Spleen (tissue), 11 donors: ENCODE measurements at regions not wholly inside any gene's neighbourhood (a gene's known extent, or its start where the extent isn't known, plus 50 kb on each side); places are given as distances from the start of the nearest gene placed in this dataset.
"Not testable (repeated sequence)": the region's sequence is repeated elsewhere in the genome, so short reads cannot be mapped to it uniquely, and the experiment has no call there.

Experiments used
- DNase-seq: peaks from one replicate; pipeline ENCODE4 v3.0.0-alpha.2; 2020
- H3K27ac ChIP-seq, 8 donors: fragments of 200-600 bp; sonication (generic) in 7 of 8; 1 replicate in 4 of 8; 2 replicates in 4 of 8; pipeline versions ENCODE4 v1.5.0 to v1.8.0; 2016 to 2021; ENCODE audit warnings: inconsistent platforms in 4 of 8, mild to moderate bottlenecking in 4 of 8, moderate library complexity in 1 of 8
- H3K27me3 ChIP-seq, 7 donors: fragments of 200-600 bp; sonication (generic) in 6 of 7; replicated peaks in 1 of 7; 1 replicate in 4 of 7; 2 replicates in 3 of 7; pipeline versions ENCODE4 v1.5.0 to v1.8.0; 2016 to 2021; ENCODE audit warnings: inconsistent platforms in 3 of 7, mild to moderate bottlenecking in 1 of 7
- H3K36me3 ChIP-seq, 6 donors: fragments of 200-600 bp; sonication (generic) in 5 of 6; 1 replicate in 4 of 6; 2 replicates in 2 of 6; pipeline versions ENCODE4 v1.5.0 to v1.8.0; 2016 to 2021; ENCODE audit warnings: inconsistent platforms in 2 of 6
- H3K4me1 ChIP-seq, 6 donors: fragments of 200-600 bp; sonication (generic) in 5 of 6; 1 replicate in 3 of 6; 2 replicates in 3 of 6; pipeline versions ENCODE4 v1.5.0 to v1.8.0; 2016 to 2021; ENCODE audit warnings: inconsistent platforms in 3 of 6
- H3K4me3 ChIP-seq, 8 donors: fragments of 200-600 bp; sonication (generic) in 7 of 8; 1 replicate in 4 of 8; 2 replicates in 4 of 8; pipeline versions ENCODE4 v1.5.0 to v1.8.0; 2016 to 2021; ENCODE audit warnings: inconsistent platforms in 4 of 8, mild to moderate bottlenecking in 4 of 8, moderate library complexity in 2 of 8
- H3K9me3 ChIP-seq, 8 donors: fragments of 200-600 bp; sonication (generic) in 7 of 8; 1 replicate in 4 of 8; 2 replicates in 4 of 8; pipeline versions ENCODE4 v1.5.0 to v1.8.0; 2016 to 2021; ENCODE audit warnings: inconsistent platforms in 4 of 8
- WGBS, 5 donors: extraction: QIAGEN DNeasy Blood & Tissue Kit in 3 of 5; methylation state at CpG; one replicate each; pipeline versions ENCODE4 v1.1.5 to v1.1.7; 2013 to 2018; 5-methylcytosine and 5-hydroxymethylcytosine counted together
- intact Hi-C: fragments of 100-400 bp; cut with DNase I; formaldehyde crosslinking; loops from one replicate; pipeline ENCODE4 v1.15.0; 2023; ENCODE audit warnings: low total_unique reads
- donor health status: healthy with polysubstance abuse.
- donor health status: DM: no; HTN: no; CAD: no; lungs with moderate emphysema.
- donor health status: DM: no; HTN: no; CAD: no.
- donor health status: Bipolar disorder and iron deficiency.
- donor health status: healthy.
- donor health status: DM: no; HTN: no; CAD: no.
- donor health status: DM: yes; HTN: yes; CAD: no.

- intact Hi-C loops, H3K27ac ChIP-seq, DNase-seq, H3K36me3 ChIP-seq, H3K4me3 ChIP-seq, H3K9me3 ChIP-seq, H3K27me3 ChIP-seq: not testable (repeated sequence)
- H3K4me1 ChIP-seq, result peaks cover 0 to 22% (median 0%) of the 10 kb centered on the region in 6 donors
- WGBS, 5 donors, result 91 to 96% (median 94%) methylated on average over 5 of the region's 5 CpGs
These were observed 59.0 kb upstream of the NUTM2F start for GRCh38 chr9:94387338-94388010.

- 93 to 100% (median 95%) methylated on average over 2 of the region's 2 CpGs for WGBS, 5 donors
- H3K4me3 ChIP-seq, H3K27ac ChIP-seq, H3K9me3 ChIP-seq, DNase-seq, H3K27me3 ChIP-seq, H3K36me3 ChIP-seq, intact Hi-C loops: not testable (repeated sequence)
- peaks cover 0 to 22% (median 0%) of the 10 kb centered on the region in 6 donors for H3K4me1 ChIP-seq
These were observed 59.6 kb upstream of the NUTM2F start for GRCh38 chr9:94388011-94388406.

- H3K27ac ChIP-seq, DNase-seq, H3K4me3 ChIP-seq, intact Hi-C loops, H3K36me3 ChIP-seq, H3K27me3 ChIP-seq, H3K9me3 ChIP-seq: not testable (repeated sequence)
- H3K4me1 ChIP-seq, result peaks cover 0 to 22% (median 0%) of the 10 kb centered on the region in 6 donors
- 65 to 84% (median 83%) methylated on average over 3 to 5 of the region's 5 CpGs for WGBS, 5 donors
These were observed 62.1 kb upstream of the NUTM2F start for GRCh38 chr9:94390425-94391098.

GRCh38 chr9:94392971-94393624, 64.7 kb upstream of the NUTM2F start:
- intact Hi-C loops, result not testable (repeated sequence)
- no CpG with 5 or more reads among the region's 2 CpGs for WGBS, 5 donors

GRCh38 chr9:94397766-94398379, 69.4 kb upstream of the NUTM2F start:
- intact Hi-C loops, DNase-seq, H3K4me1 ChIP-seq, H3K36me3 ChIP-seq, H3K27me3 ChIP-seq, H3K27ac ChIP-seq, H3K4me3 ChIP-seq, H3K9me3 ChIP-seq: not testable (repeated sequence)
- 68 to 79% (median 76%) methylated on average over 3 of the region's 3 CpGs for WGBS, 5 donors

More at GRCh38 chr9:94392971-94393624, 64.7 kb upstream of the NUTM2F start:
- H3K36me3 ChIP-seq, H3K9me3 ChIP-seq, H3K27ac ChIP-seq, H3K27me3 ChIP-seq, DNase-seq, H3K4me3 ChIP-seq, H3K4me1 ChIP-seq: not testable (repeated sequence)

GRCh38 chr9:94400461-94400860, 72.0 kb upstream of the NUTM2F start:
- H3K4me1 ChIP-seq, H3K4me3 ChIP-seq, H3K36me3 ChIP-seq, DNase-seq, intact Hi-C loops, H3K27me3 ChIP-seq, H3K27ac ChIP-seq, H3K9me3 ChIP-seq: not testable (repeated sequence)
- 87 to 92% (median 90%) methylated on average over 3 to 4 of the region's 4 CpGs for whole genome bisulfite sequencing, 5 donors

GRCh38 chr9:94402795-94403194, 74.4 kb upstream of the NUTM2F start:
- H3K4me1 ChIP-seq, H3K9me3 ChIP-seq, DNase-seq, H3K27ac ChIP-seq, H3K27me3 ChIP-seq, H3K4me3 ChIP-seq, intact Hi-C loops, H3K36me3 ChIP-seq: not testable (repeated sequence)
- WGBS, 5 donors, result 90 to 100% (median 97%) methylated on average over 1 of the region's 1 CpG

- H3K27ac ChIP-seq, DNase-seq, H3K9me3 ChIP-seq, H3K27me3 ChIP-seq, H3K4me3 ChIP-seq, H3K36me3 ChIP-seq, intact Hi-C loops, H3K4me1 ChIP-seq: not testable (repeated sequence)
- 92 to 98% (median 95%) methylated on average over 2 to 3 of the region's 3 CpGs for WGBS, 5 donors
These were observed 75.1 kb upstream of the NUTM2F start for GRCh38 chr9:94403571-94403970.

- DNase-seq, H3K4me1 ChIP-seq, H3K27me3 ChIP-seq, intact Hi-C loops, H3K27ac ChIP-seq, H3K9me3 ChIP-seq, H3K4me3 ChIP-seq: not testable (repeated sequence)
- peaks cover 0 to 25% (median 3%) of the 10 kb centered on the region in 6 donors for H3K36me3 ChIP-seq
- WGBS, 5 donors, result 60 to 75% (median 71%) methylated on average over 2 of the region's 2 CpGs
These were observed 85.2 kb upstream of the NUTM2F start for GRCh38 chr9:94413665-94414064.

GRCh38 chr9:94415111-94415510, 86.7 kb upstream of the NUTM2F start:
- DNase-seq, H3K9me3 ChIP-seq, H3K4me1 ChIP-seq, H3K27ac ChIP-seq, H3K4me3 ChIP-seq, H3K27me3 ChIP-seq, intact Hi-C loops: not testable (repeated sequence)
- WGBS, 5 donors, result 87 to 93% (median 87%) methylated on average over 5 of the region's 5 CpGs
- H3K36me3 ChIP-seq, result peaks cover 0 to 38% (median 5%) of the 10 kb centered on the region in 6 donors

- H3K9me3 ChIP-seq, DNase-seq, intact Hi-C loops, H3K27ac ChIP-seq, H3K27me3 ChIP-seq, H3K4me1 ChIP-seq, H3K4me3 ChIP-seq: not testable (repeated sequence)
- 69 to 74% (median 73%) methylated on average over 5 of the region's 5 CpGs for WGBS, 5 donors
- H3K36me3 ChIP-seq, result peaks cover 0 to 56% (median 5%) of the 10 kb centered on the region in 6 donors
These were observed 91.7 kb upstream of the NUTM2F start for GRCh38 chr9:94420098-94420497.
